D721Med (cell line): ENCODE measurements at regions not wholly inside any gene's neighbourhood (a gene's known extent, or its start where the extent isn't known, plus 50 kb on each side); places are given as distances from the start of the nearest gene placed in this dataset.

Experiments
- DNase-seq: peaks from one replicate; pipeline ENCODE4 v3.0.0; 2011; ENCODE audit warnings: low spot score; ENCODE audit not compliant: insufficient read length
- FAIRE-seq: peaks from 2 replicates; lab custom pipeline; 2011; peaks lifted over from hg19 to GRCh38; lab: Jason Lieb, UNC
- TF ChIP-seq, protein P1 (sequence below): IDR thresholded peaks from 2 replicates; pipeline ENCODE4 v1.5.1; 2012; ENCODE audit warnings: mild to moderate bottlenecking, control low read depth; ENCODE audit not compliant: insufficient read depth; ENCODE audit errors: missing control alignments

- DNase-seq (no peak), FAIRE-seq (no peak)
- TF ChIP-seq, protein P1, sequence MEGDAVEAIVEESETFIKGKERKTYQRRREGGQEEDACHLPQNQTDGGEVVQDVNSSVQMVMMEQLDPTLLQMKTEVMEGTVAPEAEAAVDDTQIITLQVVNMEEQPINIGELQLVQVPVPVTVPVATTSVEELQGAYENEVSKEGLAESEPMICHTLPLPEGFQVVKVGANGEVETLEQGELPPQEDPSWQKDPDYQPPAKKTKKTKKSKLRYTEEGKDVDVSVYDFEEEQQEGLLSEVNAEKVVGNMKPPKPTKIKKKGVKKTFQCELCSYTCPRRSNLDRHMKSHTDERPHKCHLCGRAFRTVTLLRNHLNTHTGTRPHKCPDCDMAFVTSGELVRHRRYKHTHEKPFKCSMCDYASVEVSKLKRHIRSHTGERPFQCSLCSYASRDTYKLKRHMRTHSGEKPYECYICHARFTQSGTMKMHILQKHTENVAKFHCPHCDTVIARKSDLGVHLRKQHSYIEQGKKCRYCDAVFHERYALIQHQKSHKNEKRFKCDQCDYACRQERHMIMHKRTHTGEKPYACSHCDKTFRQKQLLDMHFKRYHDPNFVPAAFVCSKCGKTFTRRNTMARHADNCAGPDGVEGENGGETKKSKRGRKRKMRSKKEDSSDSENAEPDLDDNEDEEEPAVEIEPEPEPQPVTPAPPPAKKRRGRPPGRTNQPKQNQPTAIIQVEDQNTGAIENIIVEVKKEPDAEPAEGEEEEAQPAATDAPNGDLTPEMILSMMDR = no peak
Observed at GRCh38 chr11:134580610-134580975, 168.6 kb upstream of the B3GAT1 start.

DNA sequence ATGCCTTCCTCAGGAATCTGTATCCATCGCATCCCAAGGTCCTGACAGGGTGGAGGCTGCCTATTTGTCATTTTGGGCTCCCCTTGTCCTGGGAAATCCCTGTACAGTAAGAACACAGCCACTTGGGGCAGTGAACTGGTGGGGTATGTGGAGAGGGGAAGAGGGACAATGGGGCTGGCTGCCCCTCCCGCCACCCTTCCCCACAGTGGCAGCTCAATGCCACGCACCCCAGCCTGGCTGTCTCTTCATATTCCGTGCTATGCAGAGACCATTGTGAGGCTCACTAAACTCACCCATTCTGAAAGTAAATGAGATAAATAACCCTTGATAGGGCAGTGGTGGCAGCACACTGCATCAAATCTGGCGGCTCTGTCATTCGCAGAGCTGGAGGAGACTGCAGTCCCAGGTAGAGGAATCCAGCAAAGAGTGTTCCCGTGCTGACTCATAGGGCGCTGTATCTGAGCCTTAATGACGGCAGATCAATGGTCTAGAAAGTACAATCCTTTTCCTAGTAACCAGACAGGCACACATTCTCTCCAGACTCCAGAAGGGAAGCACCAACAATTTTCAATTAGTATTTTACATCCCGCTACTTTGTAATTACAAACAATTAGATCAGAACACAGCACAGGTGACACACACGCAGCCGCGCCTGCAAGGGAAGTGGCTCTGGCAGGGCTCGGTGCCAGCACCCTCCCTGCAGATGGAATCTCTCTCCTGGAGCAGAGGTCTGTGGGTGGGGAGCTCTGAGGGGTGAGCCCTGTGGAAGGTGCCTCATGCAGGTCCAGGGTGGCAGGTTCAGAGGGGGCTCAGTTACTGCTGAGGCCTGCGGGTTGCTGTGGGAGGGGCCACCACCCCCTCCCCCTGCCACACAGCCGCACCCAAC, 167.9 kb upstream of the B3GAT1 start:
- TF ChIP-seq, protein P1 = no peak
- FAIRE-seq = no peak
- DNase-seq = no peak

DNA sequence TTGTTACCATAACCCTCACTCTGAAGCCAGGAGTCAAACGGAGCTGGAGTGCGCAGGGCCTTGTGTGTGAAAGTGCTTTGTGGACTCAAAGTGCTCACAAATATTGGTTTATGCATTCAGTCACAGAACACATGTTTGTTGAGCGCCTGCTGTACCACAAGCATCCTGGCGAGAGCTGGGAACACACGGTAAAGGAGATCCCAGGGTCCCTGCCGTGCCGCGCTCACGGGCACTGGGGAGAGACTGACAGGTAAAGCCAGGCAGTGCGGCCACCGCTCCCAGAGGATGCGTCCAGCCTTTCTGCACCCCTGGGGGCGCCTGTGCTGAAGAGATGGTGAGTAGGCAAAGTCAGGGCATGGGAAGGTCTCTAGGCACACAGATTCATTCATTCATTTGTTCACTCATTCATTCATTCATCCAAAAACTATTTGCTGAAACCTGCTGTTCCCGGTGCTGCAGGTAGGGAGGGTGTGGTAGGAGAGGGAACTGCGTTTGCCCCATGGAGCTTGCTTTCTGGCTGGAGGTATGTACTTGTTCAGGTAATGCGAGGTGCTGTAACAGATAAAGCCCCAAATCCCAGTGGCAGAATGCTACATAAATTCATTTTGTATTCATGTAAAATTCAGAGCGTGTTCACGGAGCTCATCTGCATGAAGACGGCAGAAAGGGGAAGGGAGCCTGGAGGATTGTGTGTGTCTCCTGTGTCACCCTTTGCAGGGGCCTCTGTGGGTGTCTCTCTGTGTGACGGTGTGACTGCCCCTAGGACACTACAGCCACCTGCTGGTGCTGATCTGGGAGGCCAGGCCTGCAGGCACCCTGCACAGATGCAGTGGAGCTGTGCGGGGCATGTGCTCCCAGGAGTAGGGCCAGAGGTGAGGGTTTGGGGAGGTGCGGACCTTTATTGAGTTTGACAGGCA, 167.0 kb upstream of the B3GAT1 start:
- FAIRE-seq (no peak), DNase-seq (no peak)
- TF ChIP-seq, protein P1 = peak; percentile 60

DNA sequence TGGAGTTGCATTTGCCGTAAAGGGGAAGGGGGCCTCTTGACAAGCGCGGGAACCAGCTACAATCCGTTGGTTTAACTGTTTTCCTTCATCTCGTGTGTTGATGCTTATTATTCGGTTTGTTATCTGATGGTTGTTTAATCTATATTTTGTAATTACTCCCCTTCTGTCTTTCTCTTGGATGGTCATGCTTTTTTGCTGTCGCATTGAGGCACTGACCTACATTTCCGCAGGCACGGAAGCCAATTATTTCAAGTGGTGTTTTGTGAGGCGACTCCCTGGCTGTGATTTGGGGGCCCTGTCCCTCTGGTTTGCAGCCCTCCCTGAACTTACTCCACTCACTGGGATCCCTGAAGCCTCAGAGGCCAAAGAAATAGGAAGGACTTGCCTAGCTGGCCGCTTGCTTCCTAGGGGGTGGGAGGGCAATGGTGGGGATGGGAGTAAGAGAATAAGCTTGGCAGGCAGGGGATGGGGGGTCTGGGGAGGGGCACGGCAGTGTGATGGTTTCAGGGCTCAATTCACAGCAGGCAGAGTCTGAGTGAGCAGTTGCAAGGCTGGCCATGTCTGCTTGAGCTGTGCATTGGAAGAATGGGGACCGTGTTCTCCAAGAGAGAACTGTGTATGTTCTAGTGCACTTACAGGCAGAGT, 165.8 kb upstream of the B3GAT1 start:
- DNase-seq (no peak), FAIRE-seq (no peak)
- TF ChIP-seq, protein P1 = no peak

DNA sequence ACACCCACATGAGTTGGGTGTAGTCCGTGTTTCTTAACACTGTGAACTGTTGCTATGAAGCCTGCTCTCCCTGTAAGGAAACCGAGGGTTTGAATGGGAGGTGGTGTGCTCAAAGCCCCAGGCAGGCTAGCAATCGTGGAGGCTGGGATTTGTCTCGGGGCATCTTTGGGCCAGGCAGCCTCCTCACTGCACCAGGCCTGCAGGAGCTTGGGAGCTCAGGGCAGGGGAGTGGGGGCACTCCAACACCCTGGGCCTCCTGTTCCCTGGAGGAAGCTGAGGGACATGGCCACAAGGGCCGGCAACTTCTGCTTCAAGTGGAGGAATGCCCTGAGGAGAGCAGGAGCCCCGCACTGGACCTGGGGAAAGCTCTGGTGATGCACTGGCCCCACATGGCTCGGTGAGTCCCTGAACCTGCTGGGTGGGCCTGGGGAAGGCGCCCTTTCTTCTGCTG, 164.7 kb upstream of the B3GAT1 start:
- TF ChIP-seq, protein P1 = no peak
- DNase-seq = no peak
- no peak for FAIRE-seq

- FAIRE-seq = no peak
- DNase-seq = no peak
- TF ChIP-seq, protein P1 = no peak
Observed at GRCh38 chr11:134576286-134576685, 164.2 kb upstream of the B3GAT1 start.
